GM18867 (cell line): ENCODE measurements at regions not wholly inside any gene's neighbourhood (a gene's known extent, or its start where the extent isn't known, plus 50 kb on each side); places are given as distances from the start of the nearest gene placed in this dataset.

ENCODE experiments used
- ATAC-seq: cut with Tn5 transposase; IDR thresholded peaks from one replicate; pipeline ENCODE4 v1.9.1; 2021; ENCODE audit warnings: mild to moderate bottlenecking, moderate library complexity; ENCODE audit not compliant: unreplicated experiment

GRCh38 chr10:27451054-27451453 lies 53.0 kb upstream of the RAB18 start:
- ATAC-seq, result no peak

- ATAC-seq, result no peak
Observed at GRCh38 chr10:27450225-27450624, 53.9 kb upstream of the RAB18 start.

- no peak for ATAC-seq
Observed at GRCh38 chr10:27449571-27449970, 54.5 kb upstream of the RAB18 start.

GRCh38 chr10:27448921-27449320 lies 55.2 kb upstream of the RAB18 start:
- ATAC-seq, result no peak

- ATAC-seq, result no peak
Observed at GRCh38 chr10:27447540-27447939, 56.6 kb upstream of the RAB18 start.

GRCh38 chr10:27446091-27446918 lies 57.8 kb upstream of the RAB18 start:
- no peak for ATAC-seq

- no peak for ATAC-seq
Observed at GRCh38 chr10:27445070-27445469, 59.0 kb upstream of the RAB18 start.

GRCh38 chr10:27440478-27440877 lies 63.6 kb upstream of the RAB18 start:
- no peak for ATAC-seq

- no peak for ATAC-seq
Observed at GRCh38 chr10:27440021-27440420, 64.1 kb upstream of the RAB18 start.

- no peak for ATAC-seq
Observed at GRCh38 chr10:27439101-27439500, 65.0 kb upstream of the RAB18 start.

- no peak for ATAC-seq
Observed at GRCh38 chr10:27437775-27438174, 66.3 kb upstream of the RAB18 start.

- ATAC-seq, result no peak
Observed at GRCh38 chr10:27436710-27437109, 67.4 kb upstream of the RAB18 start.

- no peak for ATAC-seq
Observed at GRCh38 chr10:27433976-27434375, 70.1 kb upstream of the RAB18 start.

GRCh38 chr10:27426948-27427467 lies 77.1 kb upstream of the RAB18 start:
- no peak for ATAC-seq

- ATAC-seq, result no peak
Observed at GRCh38 chr10:27413831-27414348, 90.2 kb upstream of the RAB18 start.

- ATAC-seq, result no peak
Observed at GRCh38 chr10:27413387-27413786, 90.7 kb upstream of the RAB18 start.

- no peak for ATAC-seq
Observed at GRCh38 chr10:27410153-27410552, 94.0 kb upstream of the RAB18 start.

- ATAC-seq, result no peak
Observed at GRCh38 chr10:27407271-27407670, 96.8 kb upstream of the RAB18 start.

- ATAC-seq, result no peak
Observed at GRCh38 chr10:27399871-27400270, 104.2 kb upstream of the RAB18 start.

GRCh38 chr10:27393961-27394360 lies 110.1 kb upstream of the RAB18 start:
- ATAC-seq, result no peak

- ATAC-seq, result no peak
Observed at GRCh38 chr10:27392606-27393005, 111.5 kb upstream of the RAB18 start.

- no peak for ATAC-seq
Observed at GRCh38 chr10:27391916-27392315, 112.2 kb upstream of the RAB18 start.
